Right kidney (tissue), 1 donor: ENCODE measurements at regions not wholly inside any gene's neighbourhood (a gene's known extent, or its start where the extent isn't known, plus 50 kb on each side); places are given as distances from the start of the nearest gene placed in this dataset.

Experiments used
- DNase-seq: peaks from one replicate; pipeline ENCODE4 v3.0.0-alpha.2; 2016

GRCh38 chr2:106572541-106573450, 85.6 kb downstream of the CD8B2 start:
- no peak for DNase-seq

DNA sequence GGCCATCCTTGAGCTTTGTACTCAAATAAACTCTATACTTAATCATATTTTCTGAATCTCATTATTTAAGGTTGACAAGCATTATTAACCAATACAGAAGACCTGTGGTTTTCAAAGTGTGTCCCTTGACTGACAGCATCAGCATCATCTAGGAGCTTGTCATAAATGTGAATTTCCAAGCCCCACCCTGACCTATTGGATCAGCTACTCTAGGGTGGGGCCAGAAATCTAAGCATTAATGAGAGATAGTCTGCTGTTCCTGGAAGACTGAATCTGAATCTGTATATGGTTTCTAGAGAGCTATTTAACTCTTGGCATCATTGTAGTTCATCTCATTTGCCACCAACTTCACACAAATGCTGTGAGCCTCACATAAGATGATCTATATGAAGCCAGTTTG, 86.6 kb downstream of the CD8B2 start:
- no peak for DNase-seq

- no peak for DNase-seq
These were observed 88.8 kb downstream of the CD8B2 start for GRCh38 chr2:106575955-106576354.

- no peak for DNase-seq
These were observed 90.1 kb downstream of the CD8B2 start for GRCh38 chr2:106577255-106577651.

GRCh38 chr2:106579750-106580197, 92.6 kb downstream of the CD8B2 start:
- no peak for DNase-seq

- no peak for DNase-seq
These were observed 93.1 kb downstream of the CD8B2 start for GRCh38 chr2:106580241-106580640.

- peak; percentile 43 for DNase-seq
These were observed 94.2 kb downstream of the CD8B2 start for GRCh38 chr2:106581328-106581727.

DNA sequence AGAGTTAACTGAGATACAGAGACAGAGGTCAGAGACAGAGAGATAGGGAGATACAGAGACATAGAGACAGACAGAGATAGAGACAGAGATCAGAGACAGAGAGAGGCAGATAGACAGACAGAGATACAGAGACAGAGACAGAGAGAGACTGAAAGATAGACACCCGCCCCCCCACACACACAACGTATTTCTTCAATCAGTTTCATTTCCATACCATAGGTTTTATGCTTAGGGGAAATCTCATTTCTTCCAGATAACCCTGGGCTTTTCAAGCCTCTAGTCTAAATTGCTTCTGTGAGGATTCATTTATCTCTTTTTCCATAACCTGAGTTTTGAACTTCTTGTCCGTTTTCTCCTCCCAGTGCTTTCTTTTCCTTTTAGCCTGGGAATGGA, 94.6 kb downstream of the CD8B2 start:
- DNase-seq, result no peak

DNA sequence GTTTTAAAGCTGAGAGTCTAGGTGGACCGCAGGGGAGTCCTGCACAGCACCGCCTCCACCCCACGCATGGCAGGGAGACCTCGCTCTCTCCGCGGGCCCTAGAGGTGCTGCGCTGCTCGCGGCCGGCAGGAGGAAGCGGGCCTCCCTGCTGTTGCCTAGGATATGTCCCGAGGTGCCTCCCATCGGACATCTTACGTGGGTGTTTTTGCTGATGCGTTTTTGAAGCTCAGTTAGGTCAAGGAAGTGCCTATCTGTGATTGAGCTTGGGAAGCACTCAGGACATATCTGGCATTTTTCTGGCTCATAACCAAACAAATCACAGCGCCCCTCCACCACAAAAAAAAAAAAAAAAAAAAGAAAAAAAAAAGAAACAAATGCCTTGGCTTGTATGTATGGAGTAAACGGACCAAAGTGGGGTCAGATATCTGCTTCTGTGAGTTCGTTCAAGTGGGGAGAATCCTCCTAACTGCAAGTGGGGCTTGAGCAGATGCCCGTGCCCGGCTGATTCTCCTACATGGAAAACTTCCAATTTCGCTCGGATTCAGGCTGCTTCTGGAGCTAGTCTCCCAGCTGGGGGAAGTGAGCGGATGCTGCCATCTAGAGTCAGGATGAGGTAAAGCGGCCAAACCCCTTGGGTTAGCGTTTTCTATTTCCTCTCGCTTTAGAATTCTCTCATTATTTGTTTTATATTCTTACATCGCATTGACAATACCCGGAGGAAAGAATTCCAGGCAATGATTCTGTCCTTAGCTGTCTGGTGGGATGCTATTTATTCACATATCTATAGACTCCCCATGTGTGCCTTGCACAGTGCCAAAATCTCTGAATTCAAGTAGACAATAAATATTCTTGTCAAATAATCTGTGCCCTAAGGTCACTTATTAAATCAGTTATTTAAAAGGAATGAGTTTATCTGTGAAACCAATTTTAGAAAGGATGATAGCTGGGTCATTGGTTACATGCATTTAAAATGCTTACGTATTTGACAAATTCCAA, 95.3 kb downstream of the CD8B2 start:
- DNase-seq, result peak; percentile 80

DNA sequence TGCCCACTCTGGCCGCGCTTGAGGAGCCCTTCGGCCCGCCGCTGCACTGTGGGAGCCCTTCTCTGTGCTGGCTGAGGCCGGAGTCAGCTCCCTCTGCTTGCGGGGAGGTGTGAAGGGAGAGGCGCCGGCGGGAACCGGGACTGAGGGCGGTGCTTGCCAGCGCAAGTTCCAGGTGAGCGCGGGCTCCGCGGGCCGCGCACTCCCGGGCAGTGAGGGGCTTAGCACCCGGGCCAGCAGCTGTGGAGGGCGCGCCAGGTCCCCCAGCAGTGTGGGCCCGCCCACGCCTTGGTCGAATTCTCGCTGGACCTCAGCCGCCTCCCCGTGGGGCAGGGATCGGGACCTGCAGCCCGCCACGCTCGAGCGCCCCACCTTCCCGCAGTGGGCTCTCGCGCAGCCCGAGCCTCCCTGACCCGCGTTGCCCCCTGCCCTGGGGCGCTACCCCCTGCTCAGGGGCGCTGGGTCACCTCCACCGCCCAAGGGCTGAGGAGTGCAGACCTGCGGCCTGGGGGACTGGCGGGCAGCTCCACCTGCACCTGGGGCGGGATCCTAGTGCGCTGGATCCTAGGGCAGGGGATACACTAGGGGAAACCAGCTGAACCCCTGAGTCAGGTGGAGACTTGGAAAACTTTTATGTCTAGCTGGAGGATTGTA, 97.3 kb downstream of the CD8B2 start:
- no peak for DNase-seq

DNA sequence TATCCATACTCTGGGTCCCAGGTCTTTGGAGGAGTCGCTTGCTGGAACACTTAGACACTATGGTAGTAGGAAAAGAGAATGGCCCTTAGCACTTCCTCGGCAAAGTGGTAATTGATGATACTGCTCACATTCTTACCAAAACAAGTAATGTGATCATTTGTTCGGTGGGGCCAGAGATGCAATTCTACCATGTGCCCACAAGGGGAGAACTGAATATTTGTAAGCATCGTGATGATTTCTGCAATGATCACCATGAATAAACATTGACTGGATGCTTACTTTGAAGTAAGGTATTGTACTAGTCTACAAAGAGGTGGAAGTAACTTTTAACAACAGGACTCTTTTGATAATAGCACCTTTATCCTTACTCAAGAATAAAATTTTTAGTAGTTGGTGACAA, 109.7 kb downstream of the CD8B2 start:
- DNase-seq, result no peak

DNA sequence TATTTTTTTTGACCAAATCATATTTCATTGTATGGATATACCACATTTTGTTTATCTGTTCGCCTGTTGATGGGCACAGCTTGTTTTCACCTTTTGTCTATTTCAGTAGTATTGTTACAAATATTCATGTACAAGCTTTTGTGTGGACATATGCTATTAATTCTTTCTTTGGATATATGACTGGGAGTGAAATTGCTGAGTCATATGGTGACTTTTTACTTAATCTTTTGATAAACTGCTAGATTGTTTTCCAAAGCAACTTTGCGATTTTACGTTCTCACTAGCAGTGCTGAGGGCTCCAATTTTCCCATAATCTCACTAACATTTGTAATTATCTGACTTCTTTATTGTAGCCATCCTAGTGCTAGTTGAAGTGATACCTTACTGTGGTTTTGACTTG, 112.4 kb downstream of the CD8B2 start:
- no peak for DNase-seq

- no peak for DNase-seq
These were observed 114.9 kb downstream of the CD8B2 start for GRCh38 chr2:106602042-106602441.

- no peak for DNase-seq
These were observed 119.5 kb downstream of the CD8B2 start for GRCh38 chr2:106606652-106607051.

- no peak for DNase-seq
These were observed 120.2 kb downstream of the CD8B2 start for GRCh38 chr2:106607371-106607770.

DNA sequence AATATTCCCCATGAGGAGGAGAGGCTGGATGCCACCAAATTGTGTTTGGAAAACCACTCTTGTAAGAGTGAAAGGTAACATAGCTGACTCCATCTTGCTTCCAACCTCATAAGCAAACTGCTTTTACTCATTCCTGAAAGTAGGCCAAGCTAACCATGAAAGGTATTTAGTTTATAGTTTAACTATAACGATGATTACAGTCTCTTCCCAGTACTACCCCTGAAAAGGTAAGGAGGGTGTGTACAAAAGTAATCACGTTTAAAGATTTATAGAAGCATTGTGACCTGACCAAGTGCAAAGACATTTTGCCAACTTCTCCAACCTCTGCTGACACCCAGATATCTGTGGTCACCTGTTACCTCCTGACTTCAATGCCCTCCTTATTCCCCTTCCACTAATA, 122.6 kb downstream of the CD8B2 start:
- no peak for DNase-seq

DNA sequence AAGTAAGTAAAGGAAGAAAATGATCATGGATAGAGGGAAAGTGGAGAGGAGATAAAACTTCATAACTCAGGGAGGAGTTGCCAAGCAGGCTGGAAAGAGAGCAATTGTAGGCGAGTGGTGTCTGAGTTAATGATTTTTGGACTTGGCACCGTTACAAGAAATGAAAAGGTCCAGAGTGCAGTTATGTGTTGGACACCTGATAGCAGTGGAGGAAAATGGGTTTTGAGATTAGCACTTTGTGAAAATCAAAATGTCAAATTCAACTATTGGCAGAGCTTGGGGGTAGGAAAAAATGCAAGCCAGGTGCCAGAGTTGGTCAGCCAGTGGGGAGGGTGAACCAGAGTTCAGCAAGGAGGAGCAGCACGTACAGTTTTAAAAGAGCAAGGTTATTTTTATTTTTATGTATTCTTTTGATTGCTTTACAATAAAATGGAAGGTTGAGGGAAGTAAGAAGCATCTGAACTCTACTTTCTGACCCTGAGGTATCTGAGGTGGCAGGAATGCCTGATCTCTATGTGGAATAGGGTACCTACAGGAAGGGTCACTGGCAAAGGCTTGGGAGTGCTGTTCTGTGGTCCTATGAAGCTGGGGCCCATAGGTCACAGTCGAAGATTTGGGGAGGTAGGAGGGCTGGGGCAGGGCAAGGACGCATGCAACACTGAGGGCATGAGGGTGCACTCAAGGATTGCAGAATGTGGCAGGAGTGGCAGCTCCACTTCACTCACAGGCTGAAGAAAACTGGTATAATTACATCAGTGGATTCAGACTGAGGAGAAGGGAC, 127.5 kb downstream of the CD8B2 start:
- no peak for DNase-seq

- no peak for DNase-seq
These were observed 131.4 kb downstream of the CD8B2 start for GRCh38 chr2:106618614-106619013.

DNA sequence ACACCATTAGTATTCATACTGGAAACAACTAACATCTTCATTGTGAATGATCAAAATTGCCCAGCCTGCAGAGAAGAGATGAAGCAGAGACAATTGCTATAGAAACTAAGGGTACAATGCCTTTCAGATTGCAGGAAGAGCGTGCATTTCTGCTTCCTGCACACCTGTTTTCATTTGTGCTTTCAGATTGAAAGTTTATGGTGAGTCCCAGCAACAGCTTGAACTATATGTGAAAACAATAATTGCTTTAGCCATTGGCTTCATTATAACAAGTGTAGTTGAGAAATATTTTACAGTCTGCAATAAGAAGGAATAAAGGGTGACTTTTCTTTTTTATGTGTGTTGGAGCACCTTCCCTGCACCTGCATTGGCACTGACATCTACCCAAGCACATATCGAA, 136.3 kb downstream of the CD8B2 start:
- no peak for DNase-seq

- no peak for DNase-seq
These were observed 137.7 kb downstream of the CD8B2 start for GRCh38 chr2:106624787-106625380.

GRCh38 chr2:106628377-106628776, 141.2 kb downstream of the CD8B2 start:
- DNase-seq, result no peak
